Neural progenitor cell (in vitro differentiated cells): ENCODE measurements at regions not wholly inside any gene's neighbourhood (a gene's known extent, or its start where the extent isn't known, plus 50 kb on each side); places are given as distances from the start of the nearest gene placed in this dataset.

Source experiments
- CTCF ChIP-seq: fragments of 200-600 bp; sonication (generic); IDR thresholded peaks from 2 replicates; pipeline ENCODE4 v1.5.1; 2017; ENCODE audit warnings: antibody characterized with exemption, mild to moderate bottlenecking
- EZH2 ChIP-seq: fragments of 200-600 bp; sonication (generic); IDR thresholded peaks from 2 replicates; pipeline ENCODE4 v1.6.1; 2017; ENCODE audit warnings: antibody characterized with exemption, mild to moderate bottlenecking, moderate library complexity
- EZH2phosphoT487 ChIP-seq: fragments of 200-600 bp; sonication (generic); IDR thresholded peaks from 2 replicates; pipeline ENCODE4 v1.6.1; 2017; ENCODE audit warnings: antibody characterized with exemption

DNA sequence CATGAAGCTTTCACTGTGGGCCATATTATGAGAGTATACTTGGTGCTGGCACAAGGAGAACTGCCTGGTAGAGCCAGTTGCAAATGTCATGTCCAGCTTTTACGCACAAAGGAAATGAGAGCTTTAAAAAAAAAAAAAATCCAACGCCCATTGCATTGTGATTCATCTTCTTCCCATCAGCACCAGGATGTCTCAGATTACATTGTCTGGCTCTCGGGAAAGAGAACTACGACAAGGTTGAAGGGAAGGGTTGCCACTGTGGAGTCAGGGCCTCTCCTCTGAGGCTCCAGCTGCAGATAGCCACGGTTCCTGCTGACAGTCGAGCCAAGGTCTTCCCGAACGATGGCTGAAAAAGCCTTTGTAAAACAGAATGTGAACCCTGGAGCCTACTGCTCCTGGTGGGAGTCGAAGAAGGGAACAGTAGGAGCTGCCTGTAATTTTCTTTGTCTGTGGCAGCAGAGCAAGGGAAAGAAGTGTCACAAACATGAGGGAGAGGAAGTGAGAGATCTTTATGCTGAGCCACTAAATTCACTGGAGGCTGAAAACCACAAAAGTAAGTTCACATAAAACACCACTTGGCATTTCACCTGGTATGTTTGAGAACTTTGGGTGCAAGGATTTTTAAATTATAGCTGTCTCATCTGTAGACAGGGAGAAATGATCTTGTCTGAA is 704.7 kb downstream of the DIAPH3 start:
- TF ChIP-seq CTCF (no peak), EZH2 (no peak), EZH2phosphoT487 (no peak)
